Heart left ventricle (tissue), 16 donors: ENCODE measurements at regions not wholly inside any gene's neighbourhood (a gene's known extent, or its start where the extent isn't known, plus 50 kb on each side); places are given as distances from the start of the nearest gene placed in this dataset.

ENCODE experiments used
- ATAC-seq, 4 donors: fragments of 200-7000 bp; cut with Tn5 transposase; one replicate each; pipeline ENCODE4 v1.9.1; 2020 to 2022; ENCODE audit warnings: moderate library complexity in 4 of 4, mild to moderate bottlenecking in 3 of 4, moderate number of reproducible peaks in 1 of 4
- DNase-seq, 5 donors: peaks; one replicate each; pipeline ENCODE4 v3.0.0-alpha.2; 2020
- H3K27ac ChIP-seq, 12 donors: fragments of 200-600 bp; sonication (generic) in 4 of 12; one replicate each; pipeline versions ENCODE4 v1.5.0 to v1.8.0; 2016 to 2022; ENCODE audit warnings: mild to moderate bottlenecking in 2 of 12
- H3K27me3 ChIP-seq, 9 donors: fragments of 200-600 bp; sonication (generic) in 2 of 9; one replicate each; pipeline versions ENCODE4 v1.5.1 to v1.8.0; 2016 to 2022; ENCODE audit warnings: mild to moderate bottlenecking in 3 of 9
- H3K36me3 ChIP-seq, 9 donors: fragments of 200-600 bp; sonication (generic) in 2 of 9; one replicate each; pipeline versions ENCODE4 v1.5.0 to v1.8.0; 2018 to 2022; ENCODE audit warnings: mild to moderate bottlenecking in 2 of 9
- H3K4me1 ChIP-seq, 12 donors: fragments of 200-600 bp; sonication (generic) in 4 of 12; one replicate each; pipeline versions ENCODE4 v1.5.0 to v1.8.0; 2016 to 2022; ENCODE audit warnings: mild to moderate bottlenecking in 3 of 12
- H3K4me3 ChIP-seq, 12 donors: fragments of 200-600 bp; sonication (generic) in 4 of 12; one replicate each; pipeline versions ENCODE4 v1.5.0 to v1.8.0; 2017 to 2022; ENCODE audit warnings: mild to moderate bottlenecking in 9 of 12, moderate library complexity in 4 of 12
- H3K9me3 ChIP-seq, 12 donors: fragments of 200-600 bp; sonication (generic) in 4 of 12; one replicate each; pipeline versions ENCODE4 v1.5.0 to v1.8.0; 2016 to 2022; ENCODE audit warnings: mild to moderate bottlenecking in 1 of 12
- POLR2A ChIP-seq, 2 donors: fragments of 450-650 bp; IDR thresholded peaks; one replicate each; pipeline ENCODE4 v1.6.1; 2017; ENCODE audit warnings: antibody characterized with exemption in 2 of 2, mild to moderate bottlenecking in 2 of 2, moderate library complexity in 2 of 2
- WGBS, 4 donors: extraction: QIAGEN DNeasy Blood & Tissue Kit in 2 of 4; methylation state at CpG; one replicate each; pipeline versions ENCODE4 v1.1.5 to v1.1.7; 2013 to 2018; 5-methylcytosine and 5-hydroxymethylcytosine counted together
- intact Hi-C, 10 donors: fragments of 100-400 bp; cut with DNase I; formaldehyde crosslinking; loops; one replicate each; pipeline versions ENCODE4 v1.11.1 to v1.14.2; 2022
- TF ChIP-seq, protein P1 (sequence below), 12 donors: fragments of 200-600 bp; sonication (generic) in 4 of 12; IDR thresholded peaks; one replicate each; pipeline versions ENCODE4 v1.5.0 to v1.8.0; 2018 to 2022; ENCODE audit warnings: antibody characterized with exemption in 12 of 12, mild to moderate bottlenecking in 5 of 12
- donor health status: ischemic (EF 13 %, LVEDD 7.1; RV severe dilation, severe dysfunction).
- donor health status: healthy with polysubstance abuse.
- donor health status: DM: no; HTN: yes; CAD: no.
- donor health status: DM: no; HTN: no; CAD: no.
- donor health status: ischemic (EF 25% LVEDD 6.9; RV normal size, moderate dysfunction).
- donor health status: ischemic (EF 25% LVEDD 5.7; RV mildly dilated, moderate dysfunction).
- donor health status: healthy.
- donor health status: DM: yes; HTN: yes; CAD: no.
- donor health status: ischemic (EF 35%, LVEDD 5.7; RV mildly dilated, moderate dysfunction).
- donor health status: nonischemic (EF 11% LVEDD 7.7; RV severe dilation, severe dysfunction).
- donor health status: DM: yes; HTN: yes; CAD: no.
- donor health status: PGD.
- donor health status: ischemic (EF 29% LVEDD 5.4; RV normal size, mild dysfunction).
- donor health status: nonischemic (EF 23%, LVEDD 6.1; RV moderate dilation, normal function).

DNA sequence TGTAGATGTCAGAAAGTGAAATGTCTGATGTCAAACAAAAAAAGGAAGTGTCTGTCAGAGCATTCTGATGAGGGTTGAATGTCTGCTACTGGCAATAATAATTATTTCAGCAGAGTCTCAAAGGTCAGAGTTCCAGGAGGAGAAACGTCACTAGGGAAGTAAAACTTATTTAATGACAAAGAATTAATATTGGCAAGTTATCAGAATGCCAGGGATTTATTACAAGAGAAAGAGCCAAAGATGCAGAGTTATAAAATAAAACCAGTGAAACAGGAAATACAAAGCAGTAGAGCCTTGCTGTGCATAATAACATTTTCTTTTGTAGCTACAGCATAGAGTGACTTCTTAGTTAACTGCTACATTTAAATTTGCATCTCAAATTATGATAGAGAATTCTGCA, 504.0 kb upstream of the LRRC4C start:
- no peaks in the 10 kb centered on the region for H3K36me3 ChIP-seq
- no peaks in the 10 kb centered on the region for H3K27me3 ChIP-seq
- no peak for ATAC-seq
- H3K9me3 ChIP-seq: peaks cover 0 to 6% (median 0%) of the 10 kb centered on the region in 12 donors
- TF ChIP-seq, protein P1, sequence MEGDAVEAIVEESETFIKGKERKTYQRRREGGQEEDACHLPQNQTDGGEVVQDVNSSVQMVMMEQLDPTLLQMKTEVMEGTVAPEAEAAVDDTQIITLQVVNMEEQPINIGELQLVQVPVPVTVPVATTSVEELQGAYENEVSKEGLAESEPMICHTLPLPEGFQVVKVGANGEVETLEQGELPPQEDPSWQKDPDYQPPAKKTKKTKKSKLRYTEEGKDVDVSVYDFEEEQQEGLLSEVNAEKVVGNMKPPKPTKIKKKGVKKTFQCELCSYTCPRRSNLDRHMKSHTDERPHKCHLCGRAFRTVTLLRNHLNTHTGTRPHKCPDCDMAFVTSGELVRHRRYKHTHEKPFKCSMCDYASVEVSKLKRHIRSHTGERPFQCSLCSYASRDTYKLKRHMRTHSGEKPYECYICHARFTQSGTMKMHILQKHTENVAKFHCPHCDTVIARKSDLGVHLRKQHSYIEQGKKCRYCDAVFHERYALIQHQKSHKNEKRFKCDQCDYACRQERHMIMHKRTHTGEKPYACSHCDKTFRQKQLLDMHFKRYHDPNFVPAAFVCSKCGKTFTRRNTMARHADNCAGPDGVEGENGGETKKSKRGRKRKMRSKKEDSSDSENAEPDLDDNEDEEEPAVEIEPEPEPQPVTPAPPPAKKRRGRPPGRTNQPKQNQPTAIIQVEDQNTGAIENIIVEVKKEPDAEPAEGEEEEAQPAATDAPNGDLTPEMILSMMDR (IDR thresholded peaks at IDR 0.05): no peak
- TF ChIP-seq POLR2A (IDR thresholded peaks at IDR 0.05): no peak
- intact Hi-C loops: no loop called here
- no peak for DNase-seq
- whole genome bisulfite sequencing, 4 donors: 0 to 39% (median 30%) methylated on average over 1 of the region's 1 CpG
- no peak overlapping the region for H3K27ac ChIP-seq
- no peak overlapping the region for H3K4me3 ChIP-seq
- H3K4me1 ChIP-seq: no peaks in the 10 kb centered on the region

DNA sequence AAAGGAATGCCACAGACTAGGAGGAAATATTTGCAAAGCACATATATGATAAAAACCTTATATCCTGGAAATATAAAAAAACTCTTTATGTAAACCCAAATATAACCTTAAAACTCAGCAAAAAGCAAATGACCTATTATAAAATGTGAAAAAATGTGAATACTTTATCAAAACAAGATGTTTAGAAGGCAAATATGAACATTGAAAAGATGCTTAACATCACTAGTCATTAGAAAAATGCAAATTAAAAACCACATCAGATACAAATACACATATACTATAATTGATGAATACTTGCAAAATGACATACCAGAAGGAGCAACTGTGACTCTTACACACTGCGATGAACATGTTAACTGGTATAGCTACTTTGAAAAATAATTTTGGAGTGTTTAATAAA, 511.2 kb upstream of the LRRC4C start:
- Histone ChIP-seq H3K27ac (no peak overlapping the region), H3K36me3 (no peaks in the 10 kb centered on the region), H3K4me3 (no peak overlapping the region), H3K27me3 (no peaks in the 10 kb centered on the region), H3K9me3 (peaks cover 0 to 6% (median 0%) of the 10 kb centered on the region in 12 donors), H3K4me1 (no peaks in the 10 kb centered on the region)
- intact Hi-C loops: no loop called here
- 93 to 100% (median 95%) methylated on average over 1 of the region's 1 CpG for WGBS, 4 donors
- ATAC-seq: no peak
- no peak for TF ChIP-seq POLR2A (IDR thresholded peaks at IDR 0.05)
- TF ChIP-seq, protein P1 (IDR thresholded peaks at IDR 0.05): no peak
- no peak for DNase-seq

DNA sequence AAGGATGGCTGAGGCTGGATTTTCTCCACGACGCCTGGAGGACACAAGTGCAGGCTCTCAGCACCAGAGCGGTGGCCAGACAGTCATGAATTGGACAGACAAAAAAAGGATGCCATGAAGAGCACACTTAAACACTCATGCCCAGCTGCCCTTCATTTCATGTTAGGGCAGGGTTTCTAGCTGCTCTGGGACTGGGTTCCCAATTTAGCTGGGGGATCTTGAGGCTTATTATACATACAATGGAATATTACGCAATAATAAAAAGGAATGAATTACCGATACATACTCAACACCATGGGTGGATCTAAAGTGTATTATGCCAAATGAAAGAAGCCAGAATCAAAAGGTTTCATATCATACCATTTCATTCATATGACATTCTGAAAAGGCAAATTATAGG, 512.1 kb upstream of the LRRC4C start:
- intact Hi-C loops: no loop called here
- Histone ChIP-seq H3K4me3 (no peak overlapping the region), H3K27ac (no peak overlapping the region), H3K27me3 (no peaks in the 10 kb centered on the region), H3K36me3 (no peaks in the 10 kb centered on the region), H3K9me3 (peaks cover 0 to 6% (median 0%) of the 10 kb centered on the region in 12 donors), H3K4me1 (no peaks in the 10 kb centered on the region)
- WGBS, 4 donors: 66 to 94% (median 74%) methylated on average over 5 of the region's 5 CpGs
- no peak for DNase-seq
- no peak for ATAC-seq
- TF ChIP-seq, protein P1 (IDR thresholded peaks at IDR 0.05): no peak
- no peak for TF ChIP-seq POLR2A (IDR thresholded peaks at IDR 0.05)

GRCh38 chr11:41978945-41979344, 519.5 kb upstream of the LRRC4C start:
- H3K4me1 ChIP-seq: no peaks in the 10 kb centered on the region
- TF ChIP-seq, protein P1 (IDR thresholded peaks at IDR 0.05): no peak
- TF ChIP-seq POLR2A (IDR thresholded peaks at IDR 0.05): no peak
- no peak overlapping the region for H3K27ac ChIP-seq
- H3K27me3 ChIP-seq: no peaks in the 10 kb centered on the region
- no peaks in the 10 kb centered on the region for H3K36me3 ChIP-seq
- WGBS, 4 donors: 74 to 80% (median 79%) methylated on average over 2 of the region's 2 CpGs
- DNase-seq (no peak), ATAC-seq (no peak)
- intact Hi-C loops: no loop called here
- no peak overlapping the region for H3K4me3 ChIP-seq
- peaks cover 0 to 5% (median 0%) of the 10 kb centered on the region in 12 donors for H3K9me3 ChIP-seq
